ENCODE measurements at regions not wholly inside any gene's neighbourhood (a gene's known extent, or its start where the extent isn't known, plus 50 kb on each side); places are given as distances from the start of the nearest gene placed in this dataset.

DNA sequence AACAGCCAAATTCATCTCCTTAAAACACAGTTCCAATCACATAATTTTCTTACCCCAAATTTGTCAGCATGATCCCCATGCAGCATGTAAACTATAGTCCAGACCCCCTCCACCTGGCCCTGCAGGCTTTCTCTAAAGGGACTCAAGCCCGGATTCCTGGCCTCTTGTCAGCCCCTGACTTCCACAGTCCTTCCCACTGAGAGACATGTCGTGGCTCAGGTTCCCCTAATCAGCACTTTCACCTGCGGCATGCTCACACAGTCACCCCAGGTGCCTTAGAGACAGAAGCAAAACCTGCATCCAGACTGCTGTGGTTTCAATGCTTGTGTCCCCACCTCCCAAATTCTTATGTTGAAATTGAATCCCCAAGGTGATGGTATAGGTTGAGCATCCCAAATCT, 372.7 kb upstream of the ATP10A start (continued):
- TF ChIP-seq, protein P1, sequence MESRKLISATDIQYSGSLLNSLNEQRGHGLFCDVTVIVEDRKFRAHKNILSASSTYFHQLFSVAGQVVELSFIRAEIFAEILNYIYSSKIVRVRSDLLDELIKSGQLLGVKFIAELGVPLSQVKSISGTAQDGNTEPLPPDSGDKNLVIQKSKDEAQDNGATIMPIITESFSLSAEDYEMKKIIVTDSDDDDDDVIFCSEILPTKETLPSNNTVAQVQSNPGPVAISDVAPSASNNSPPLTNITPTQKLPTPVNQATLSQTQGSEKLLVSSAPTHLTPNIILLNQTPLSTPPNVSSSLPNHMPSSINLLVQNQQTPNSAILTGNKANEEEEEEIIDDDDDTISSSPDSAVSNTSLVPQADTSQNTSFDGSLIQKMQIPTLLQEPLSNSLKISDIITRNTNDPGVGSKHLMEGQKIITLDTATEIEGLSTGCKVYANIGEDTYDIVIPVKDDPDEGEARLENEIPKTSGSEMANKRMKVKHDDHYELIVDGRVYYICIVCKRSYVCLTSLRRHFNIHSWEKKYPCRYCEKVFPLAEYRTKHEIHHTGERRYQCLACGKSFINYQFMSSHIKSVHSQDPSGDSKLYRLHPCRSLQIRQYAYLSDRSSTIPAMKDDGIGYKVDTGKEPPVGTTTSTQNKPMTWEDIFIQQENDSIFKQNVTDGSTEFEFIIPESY (IDR thresholded peaks at IDR 0.05; ENCODE audit: extremely low read depth, insufficient replicate concordance, low read length): no peak
- no peak for TF ChIP-seq TCF7L2 (IDR thresholded peaks at IDR 0.05; ENCODE audit: borderline replicate concordance, extremely low read depth, insufficient read depth, insufficient read length)
- TF ChIP-seq ZFX (IDR thresholded peaks at IDR 0.05): no peak
- no peak for TF ChIP-seq EZH2phosphoT487 (IDR thresholded peaks at IDR 0.05; ENCODE audit: borderline replicate concordance)

DNA sequence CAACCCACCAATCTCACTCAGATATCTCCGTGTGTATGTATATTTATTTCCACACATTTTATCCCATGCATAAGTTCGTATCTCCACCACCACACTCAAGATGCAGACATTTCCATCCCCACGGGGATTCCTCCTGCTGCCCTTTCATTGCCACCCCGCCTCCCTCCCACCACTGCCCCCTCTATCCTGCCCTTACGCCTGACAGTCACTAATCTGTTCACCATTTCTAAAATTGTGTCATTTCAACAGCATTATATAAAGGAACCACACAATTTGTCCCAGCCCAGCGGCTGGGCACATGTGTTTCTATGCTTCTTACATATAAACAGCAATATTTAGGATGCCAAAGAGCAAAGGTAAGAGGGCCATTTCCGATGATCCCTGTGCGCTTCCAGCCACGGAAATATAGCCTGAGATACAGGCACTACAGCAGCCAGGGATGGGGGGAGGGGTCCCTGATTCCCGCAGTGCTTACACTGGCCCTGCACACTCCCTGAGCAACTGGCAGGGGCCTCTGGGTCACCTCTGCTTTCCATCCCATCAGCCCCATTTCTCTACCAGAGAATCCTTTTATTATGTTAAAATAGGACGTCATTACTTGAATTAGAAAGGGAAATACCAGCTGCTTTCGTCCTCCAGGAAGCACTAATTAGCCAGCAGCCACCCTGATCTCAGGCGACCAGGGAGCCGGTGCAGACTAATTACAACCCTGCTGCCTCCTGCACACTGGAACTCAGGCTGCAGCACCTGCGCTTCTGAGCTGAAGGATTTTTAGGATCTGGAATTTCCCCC, 372.0 kb upstream of the ATP10A start:
- Histone ChIP-seq H3K4me2 (ENCODE audit: low read length) (no peak overlapping the region), H4K20me1 (ENCODE audit: insufficient read depth) (no peaks in the 10 kb centered on the region), H3K9ac (ENCODE audit: low read length) (no peak overlapping the region), H3K36me3 (ENCODE audit: control insufficient read depth in 1 of 2, insufficient read depth in 2 of 2, low read length in 2 of 2) (no peaks in the 10 kb centered on the region), H3K27me3 (ENCODE audit: insufficient read depth, low read length) (no peaks in the 10 kb centered on the region), H3K9me2 (ENCODE audit: insufficient read depth) (no peaks in the 10 kb centered on the region), H2AFZ (ENCODE audit: low read depth, low read length, poor library complexity, severe bottlenecking) (no peak overlapping the region), H3K9me3 (ENCODE audit: control insufficient read depth in 1 of 2, insufficient read depth in 1 of 2, low read depth in 1 of 2, low read length in 2 of 2) (peaks cover 13 to 31% of the 10 kb centered on the region in 2 experiments; a peak in 2 of 4 replicates), H3K27ac (ENCODE audit: low read depth, low read length) (no peak overlapping the region), H3K4me3 (replicated peaks in 1 of 2; ENCODE audit: low read depth in 1 of 2, low read length in 2 of 2) (no peak overlapping the region), H3K79me2 (ENCODE audit: insufficient read depth, low read length) (no peaks in the 10 kb centered on the region), H3K4me1 (ENCODE audit: control insufficient read depth in 1 of 2, insufficient read depth in 2 of 2, low read length in 2 of 2) (no peaks in the 10 kb centered on the region)
- ATAC-seq (no peak), DNase-seq (ENCODE audit: low read depth, low spot score) (no peak)
- no TSS peak for BruUV-seq (replicated peaks)
- ChIA-PET POLR2A (no interaction called here), CTCF (no interaction called here), RAD21 (ENCODE audit: low non-redundant PET in 1 of 2, low total read pairs in 2 of 2, uncharacterized antibody in 2 of 2, unreplicated experiment in 2 of 2) (no interaction called here)
- TF ChIP-seq FOSL1 (IDR thresholded peaks at IDR 0.05; ENCODE audit: low read depth) (no peak), MAX (IDR thresholded peaks at IDR 0.05) (no peak), SRF (IDR thresholded peaks at IDR 0.05; ENCODE audit: low read depth) (no peak), CEBPB (IDR thresholded peaks at IDR 0.05; ENCODE audit: low read depth) (no peak), ZNF274 (IDR thresholded peaks at IDR 0.05; ENCODE audit: low read depth, low read length) (no peak), EGR1 (IDR thresholded peaks at IDR 0.05; ENCODE audit: low read depth) (no peak), JUND (IDR thresholded peaks at IDR 0.05) (no peak), ATF3 (IDR thresholded peaks at IDR 0.05) (no peak), TCF7L2 (IDR thresholded peaks at IDR 0.05; ENCODE audit: borderline replicate concordance, extremely low read depth, insufficient read depth, insufficient read length) (no peak), POLR2A (IDR thresholded peaks at IDR 0.05; ENCODE audit: borderline replicate concordance, extremely low read depth, insufficient read depth, insufficient read length) (no peak)
- intact Hi-C loops (cut with micrococcal nuclease): no loop called here
